SK-N-SH treated with all-trans-retinoic acid at 6 μM for 48 hours (cell line): ENCODE measurements at regions not wholly inside any gene's neighbourhood (a gene's known extent, or its start where the extent isn't known, plus 50 kb on each side); places are given as distances from the start of the nearest gene placed in this dataset.

Experiments
- ATAC-seq: fragments of 200-7000 bp; cut with Tn5 transposase; 3 replicates; pipeline ENCODE4 v1.9.1; 2020; ENCODE audit warnings: mild to moderate bottlenecking, moderate library complexity
- CREB5 ChIP-seq: fragments of 250-450 bp; sonication (Bioruptor Pico); IDR thresholded peaks from 2 replicates; pipeline ENCODE4 v1.5.1; 2020; ENCODE audit warnings: low read depth, mild to moderate bottlenecking, moderate library complexity
- TOX ChIP-seq: fragments of 250-450 bp; sonication (Bioruptor Pico); IDR thresholded peaks from 2 replicates; pipeline ENCODE4 v1.8.0; 2021; ENCODE audit warnings: mild to moderate bottlenecking, moderate library complexity, borderline replicate concordance
- ZFP30 ChIP-seq: fragments of 450-650 bp; formaldehyde crosslinking; IDR thresholded peaks from 2 replicates; pipeline ENCODE4 v1.5.0; 2022; ENCODE audit warnings: mild to moderate bottlenecking, moderate library complexity
- ZNF565 ChIP-seq: fragments of 450-650 bp; formaldehyde crosslinking; conservative IDR thresholded peaks from 2 replicates; pipeline ENCODE4 v1.5.0; 2020; ENCODE audit warnings: low read depth, mild to moderate bottlenecking, moderate library complexity

- ATAC-seq, result no peak
- TF ChIP-seq ZNF565 (CRISPR knock-in tag), result no peak
Observed at GRCh38 chr2:196587739-196588138, 51.8 kb upstream of the CCDC150 start.

GRCh38 chr2:196589419-196589818, 50.1 kb upstream of the CCDC150 start:
- no peak for TF ChIP-seq ZFP30 (CRISPR knock-in tag)
- TF ChIP-seq CREB5, result no peak
- no peak for TF ChIP-seq TOX
- TF ChIP-seq, all 23 proteins: peak for 0
- ATAC-seq, result no peak
